Kidney (tissue), 13 donors: ENCODE measurements at regions not wholly inside any gene's neighbourhood (a gene's known extent, or its start where the extent isn't known, plus 50 kb on each side); places are given as distances from the start of the nearest gene placed in this dataset.

ENCODE experiments used
- DNase-seq, 5 donors: peaks; one replicate each; pipeline ENCODE4 v3.0.0-alpha.2; 2013 to 2020
- FAIRE-seq: peaks from 2 replicates; lab custom pipeline; 2012; peaks lifted over from hg19 to GRCh38; lab: Jason Lieb, UNC
- H3K27ac ChIP-seq, 2 donors: one replicate each; pipeline ENCODE4 v1.7.0; 2013; ENCODE audit warnings: low read depth in 2 of 2, low read length in 2 of 2, inconsistent platforms in 1 of 2
- H3K27me3 ChIP-seq: one replicate; pipeline ENCODE4 v1.7.1; 2013; ENCODE audit warnings: low read length, inconsistent platforms; ENCODE audit not compliant: control insufficient read depth, insufficient read depth
- H3K36me3 ChIP-seq, 3 donors: one replicate each; pipeline versions ENCODE4 v1.7.0 to v1.7.1; 2013; ENCODE audit warnings: low read length in 3 of 3, control low read depth in 1 of 3, inconsistent platforms in 1 of 3; ENCODE audit not compliant: insufficient read depth in 3 of 3, control insufficient read depth in 2 of 3
- H3K4me1 ChIP-seq, 3 donors: one replicate each; pipeline versions ENCODE4 v1.7.0 to v1.7.1; 2013; ENCODE audit warnings: low read length in 3 of 3, inconsistent platforms in 1 of 3, low read depth in 1 of 3; ENCODE audit not compliant: control insufficient read depth in 2 of 3, insufficient read depth in 2 of 3
- H3K4me3 ChIP-seq, 3 donors: one replicate each; pipeline versions ENCODE4 v1.7.0 to v1.8.1; 2013; ENCODE audit warnings: low read length in 3 of 3, control low read depth in 1 of 3, inconsistent platforms in 1 of 3
- H3K9ac ChIP-seq, 3 donors: one replicate each; pipeline versions ENCODE4 v1.7.0 to v1.7.1; 2013; ENCODE audit warnings: low read length in 3 of 3, control low read depth in 1 of 3, inconsistent platforms in 1 of 3
- H3K9me3 ChIP-seq, 3 donors: one replicate each; pipeline versions ENCODE4 v1.7.0 to v1.7.1; 2013; ENCODE audit warnings: low read length in 3 of 3, control low read depth in 1 of 3, inconsistent platforms in 1 of 3; ENCODE audit not compliant: control insufficient read depth in 2 of 3, insufficient read depth in 1 of 3
- CTCF ChIP-seq: IDR thresholded peaks from 3 replicates; pipeline ENCODE4 v1.5.1; 2012; ENCODE audit warnings: mild to moderate bottlenecking, moderate library complexity, borderline replicate concordance; ENCODE audit not compliant: insufficient read depth; ENCODE audit errors: extremely low read depth
- intact Hi-C: fragments of 100-400 bp; cut with DNase I; formaldehyde crosslinking; loops from one replicate; pipeline ENCODE4 v1.11.1; 2022
- donor health status: control.
- donor health status: control.
- donor health status: control.
- donor health status: control.
- donor health status: control.
- donor health status: DM: yes; HTN: yes; CAD: no.
- donor health status: Normal renal cell carcinoma (clear cell type).

GRCh38 chr14:49972823-49973222 lies 79.9 kb downstream of the ARF6 start:
- intact Hi-C loops, result no loop called here
- Histone ChIP-seq H3K36me3 (no peaks in the 10 kb centered on the region), H3K27me3 (no peaks in the 10 kb centered on the region), H3K9me3 (no peaks in the 10 kb centered on the region), H3K27ac (peak overlapping the region; percentile 19 to 66), H3K4me1 (peaks cover 8 to 41% (median 35%) of the 10 kb centered on the region in 3 donors), H3K4me3 (peak overlapping the region in 1 of 3 donors; percentile 15), H3K9ac (no peak overlapping the region)
- TF ChIP-seq CTCF, result no peak
- no peak for DNase-seq
- FAIRE-seq, result no peak

- H3K27me3 ChIP-seq, result no peaks in the 10 kb centered on the region
- peaks cover 8 to 37% (median 31%) of the 10 kb centered on the region in 3 donors for H3K4me1 ChIP-seq
- no peaks in the 10 kb centered on the region for H3K36me3 ChIP-seq
- DNase-seq (no peak), FAIRE-seq (no peak)
- no peak overlapping the region for H3K4me3 ChIP-seq
- peak overlapping the region in 1 of 3 donors; percentile 5 for H3K9ac ChIP-seq
- intact Hi-C loops, result no loop called here
- H3K9me3 ChIP-seq, result no peaks in the 10 kb centered on the region
- TF ChIP-seq CTCF, result no peak
- H3K27ac ChIP-seq, result peak overlapping the region; percentile 73 to 79
Observed at GRCh38 chr14:49975276-49975675, 82.4 kb downstream of the ARF6 start.

- Histone ChIP-seq H3K4me1 (peaks cover 8 to 34% (median 26%) of the 10 kb centered on the region in 3 donors), H3K36me3 (no peaks in the 10 kb centered on the region), H3K9ac (peak overlapping the region in 1 of 3 donors; percentile 0), H3K4me3 (no peak overlapping the region), H3K9me3 (no peaks in the 10 kb centered on the region), H3K27me3 (no peaks in the 10 kb centered on the region), H3K27ac (peak overlapping the region; percentile 73 to 79)
- DNase-seq (no peak), FAIRE-seq (no peak)
- no peak for TF ChIP-seq CTCF
- intact Hi-C loops, result no loop called here
Observed at GRCh38 chr14:49975799-49976198, 82.9 kb downstream of the ARF6 start.
